ENCODE measurements at regions not wholly inside any gene's neighbourhood (a gene's known extent, or its start where the extent isn't known, plus 50 kb on each side); places are given as distances from the start of the nearest gene placed in this dataset.

DNA sequence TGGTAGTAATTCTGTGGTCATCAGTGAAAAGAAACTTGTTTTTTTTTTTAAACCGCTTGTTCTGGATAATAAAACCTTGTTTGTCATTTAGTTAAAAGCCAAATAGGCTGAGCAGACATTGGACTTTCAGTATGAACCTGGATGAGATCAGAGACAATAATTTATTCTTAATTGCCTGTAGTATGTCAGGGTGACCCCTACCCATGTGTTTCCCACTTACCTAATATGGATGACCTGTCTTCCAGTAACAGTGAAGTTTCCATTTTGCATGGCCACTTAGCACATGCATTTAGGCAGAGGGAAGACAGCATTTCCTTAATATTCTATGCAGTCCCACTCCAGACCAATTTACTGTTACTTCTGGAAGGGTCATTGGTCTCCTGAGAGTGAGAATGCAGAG, 87.6 kb upstream of the CFAP20DC start:
- Histone ChIP-seq H3K4me3 (ENCODE audit: insufficient read length, low read depth) (no peak overlapping the region), H3K4me1 (ENCODE audit: insufficient read depth, insufficient read length) (no peaks in the 10 kb centered on the region), H3K27me3 (ENCODE audit: insufficient read depth, insufficient read length) (no peaks in the 10 kb centered on the region), H3K36me3 (ENCODE audit: insufficient read depth, insufficient read length, low read length) (no peaks in the 10 kb centered on the region), H3K9ac (ENCODE audit: insufficient read length, low read depth) (no peak overlapping the region), H3K9me3 (ENCODE audit: insufficient read depth, low read length) (no peaks in the 10 kb centered on the region)
- no peak for TF ChIP-seq ZNF274 (IDR thresholded peaks at IDR 0.05; ENCODE audit: low read depth, low read length)
- TF ChIP-seq SUZ12 (IDR thresholded peaks at IDR 0.05; ENCODE audit: extremely low read depth, insufficient read depth, insufficient read length): no peak
- no peak for TF ChIP-seq YY1 (IDR thresholded peaks at IDR 0.05; ENCODE audit: insufficient read depth, insufficient read length)
- DNase-seq (ENCODE audit: low read depth, low spot score): no peak

DNA sequence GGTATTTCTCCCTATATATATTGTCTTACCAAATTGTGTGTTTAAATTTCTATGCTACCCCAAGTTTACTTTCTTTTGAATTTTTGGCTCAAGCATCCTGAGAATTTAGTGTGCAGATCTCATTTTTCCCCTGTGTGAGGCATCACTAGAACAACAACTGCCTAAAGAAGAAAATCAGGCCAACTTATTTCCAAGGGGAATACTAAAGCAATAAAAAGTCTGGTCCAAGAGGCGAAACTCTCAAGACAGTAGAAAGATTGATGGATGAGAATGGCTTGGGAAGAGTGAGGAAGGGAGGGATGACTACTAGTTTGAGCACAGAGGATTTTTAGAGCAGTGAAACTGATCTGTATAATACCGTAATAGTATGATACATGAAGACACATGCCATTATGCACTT, 86.3 kb upstream of the CFAP20DC start:
- no peaks in the 10 kb centered on the region for H3K9me3 ChIP-seq (ENCODE audit: insufficient read depth, low read length)
- no peaks in the 10 kb centered on the region for H3K36me3 ChIP-seq (ENCODE audit: insufficient read depth, insufficient read length, low read length)
- H3K4me1 ChIP-seq (ENCODE audit: insufficient read depth, insufficient read length): no peaks in the 10 kb centered on the region
- no peak for TF ChIP-seq SUZ12 (IDR thresholded peaks at IDR 0.05; ENCODE audit: extremely low read depth, insufficient read depth, insufficient read length)
- TF ChIP-seq YY1 (IDR thresholded peaks at IDR 0.05; ENCODE audit: insufficient read depth, insufficient read length): no peak
- TF ChIP-seq ZNF274 (IDR thresholded peaks at IDR 0.05; ENCODE audit: low read depth, low read length): no peak
- no peaks in the 10 kb centered on the region for H3K27me3 ChIP-seq (ENCODE audit: insufficient read depth, insufficient read length)
- DNase-seq (ENCODE audit: low read depth, low spot score): no peak
- H3K9ac ChIP-seq (ENCODE audit: insufficient read length, low read depth): no peak overlapping the region
- H3K4me3 ChIP-seq (ENCODE audit: insufficient read length, low read depth): no peak overlapping the region

DNA sequence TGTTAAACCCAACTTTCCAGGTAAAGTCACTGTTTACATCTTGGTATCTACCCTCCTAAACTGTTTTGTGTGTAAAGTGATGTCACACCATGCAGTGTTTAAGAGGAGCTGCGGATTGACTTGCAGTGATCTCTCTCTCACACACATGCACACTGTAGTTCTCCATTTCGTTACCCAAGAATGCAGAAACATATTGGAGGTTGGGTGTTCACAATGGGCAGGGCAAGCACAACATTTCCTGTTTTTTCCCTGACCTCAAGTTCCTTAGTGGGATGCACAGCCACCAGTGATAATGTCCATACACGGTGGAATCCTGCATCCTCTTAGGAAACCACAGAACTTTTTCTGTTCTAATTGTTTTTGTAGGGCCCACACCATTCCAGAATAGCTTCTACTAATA, 85.3 kb upstream of the CFAP20DC start:
- Histone ChIP-seq H3K9me3 (ENCODE audit: insufficient read depth, low read length) (no peaks in the 10 kb centered on the region), H3K27me3 (ENCODE audit: insufficient read depth, insufficient read length) (no peaks in the 10 kb centered on the region), H3K4me3 (ENCODE audit: insufficient read length, low read depth) (no peak overlapping the region), H3K36me3 (ENCODE audit: insufficient read depth, insufficient read length, low read length) (no peaks in the 10 kb centered on the region), H3K4me1 (ENCODE audit: insufficient read depth, insufficient read length) (no peaks in the 10 kb centered on the region), H3K9ac (ENCODE audit: insufficient read length, low read depth) (no peak overlapping the region)
- no peak for DNase-seq (ENCODE audit: low read depth, low spot score)
- TF ChIP-seq YY1 (IDR thresholded peaks at IDR 0.05; ENCODE audit: insufficient read depth, insufficient read length) (no peak), ZNF274 (IDR thresholded peaks at IDR 0.05; ENCODE audit: low read depth, low read length) (no peak), SUZ12 (IDR thresholded peaks at IDR 0.05; ENCODE audit: extremely low read depth, insufficient read depth, insufficient read length) (no peak)

- Histone ChIP-seq H3K9me3 (ENCODE audit: insufficient read depth, low read length) (no peaks in the 10 kb centered on the region), H3K27me3 (ENCODE audit: insufficient read depth, insufficient read length) (no peaks in the 10 kb centered on the region), H3K4me1 (ENCODE audit: insufficient read depth, insufficient read length) (no peaks in the 10 kb centered on the region), H3K36me3 (ENCODE audit: insufficient read depth, insufficient read length, low read length) (no peaks in the 10 kb centered on the region), H3K9ac (ENCODE audit: insufficient read length, low read depth) (no peak overlapping the region), H3K4me3 (ENCODE audit: insufficient read length, low read depth) (no peak overlapping the region)
- TF ChIP-seq SUZ12 (IDR thresholded peaks at IDR 0.05; ENCODE audit: extremely low read depth, insufficient read depth, insufficient read length): no peak
- TF ChIP-seq YY1 (IDR thresholded peaks at IDR 0.05; ENCODE audit: insufficient read depth, insufficient read length): no peak
- no peak for TF ChIP-seq ZNF274 (IDR thresholded peaks at IDR 0.05; ENCODE audit: low read depth, low read length)
- DNase-seq (ENCODE audit: low read depth, low spot score): no peak
Observed at GRCh38 chr3:59133311-59133710, 83.5 kb upstream of the CFAP20DC start.

- no peak overlapping the region for H3K4me3 ChIP-seq (ENCODE audit: insufficient read length, low read depth)
- H3K9me3 ChIP-seq (ENCODE audit: insufficient read depth, low read length): no peaks in the 10 kb centered on the region
- no peak for DNase-seq (ENCODE audit: low read depth, low spot score)
- H3K36me3 ChIP-seq (ENCODE audit: insufficient read depth, insufficient read length, low read length): no peaks in the 10 kb centered on the region
- TF ChIP-seq SUZ12 (IDR thresholded peaks at IDR 0.05; ENCODE audit: extremely low read depth, insufficient read depth, insufficient read length): no peak
- TF ChIP-seq YY1 (IDR thresholded peaks at IDR 0.05; ENCODE audit: insufficient read depth, insufficient read length): no peak
- no peak for TF ChIP-seq ZNF274 (IDR thresholded peaks at IDR 0.05; ENCODE audit: low read depth, low read length)
- H3K27me3 ChIP-seq (ENCODE audit: insufficient read depth, insufficient read length): no peaks in the 10 kb centered on the region
- H3K4me1 ChIP-seq (ENCODE audit: insufficient read depth, insufficient read length): no peaks in the 10 kb centered on the region
- H3K9ac ChIP-seq (ENCODE audit: insufficient read length, low read depth): no peak overlapping the region
Observed at GRCh38 chr3:59131016-59131766, 81.4 kb upstream of the CFAP20DC start.

DNA sequence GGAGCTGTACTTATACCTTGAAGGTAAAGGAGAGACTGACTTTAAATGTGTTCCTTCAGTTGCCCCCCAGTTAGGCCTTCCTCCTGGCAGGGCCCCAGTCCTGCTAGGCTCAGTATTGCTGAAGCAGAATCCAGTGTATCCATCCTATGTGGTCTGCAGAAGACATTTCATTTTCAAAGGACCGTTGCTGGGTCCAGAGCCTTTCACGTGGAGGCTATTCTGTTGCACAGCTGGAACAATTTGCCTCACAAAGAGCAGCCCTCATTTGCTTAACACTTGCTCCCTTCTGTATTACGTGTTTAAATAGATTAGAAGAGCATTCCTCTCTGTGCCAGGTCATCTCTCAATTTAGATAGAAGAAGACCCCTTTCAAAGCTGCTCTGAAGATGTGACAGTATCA, 78.9 kb upstream of the CFAP20DC start:
- H3K27me3 ChIP-seq (ENCODE audit: insufficient read depth, insufficient read length): no peaks in the 10 kb centered on the region
- no peaks in the 10 kb centered on the region for H3K36me3 ChIP-seq (ENCODE audit: insufficient read depth, insufficient read length, low read length)
- no peaks in the 10 kb centered on the region for H3K9me3 ChIP-seq (ENCODE audit: insufficient read depth, low read length)
- peak overlapping the region; percentile 22 for H3K9ac ChIP-seq (ENCODE audit: insufficient read length, low read depth)
- no peak for TF ChIP-seq ZNF274 (IDR thresholded peaks at IDR 0.05; ENCODE audit: low read depth, low read length)
- no peak for TF ChIP-seq SUZ12 (IDR thresholded peaks at IDR 0.05; ENCODE audit: extremely low read depth, insufficient read depth, insufficient read length)
- no peak for TF ChIP-seq YY1 (IDR thresholded peaks at IDR 0.05; ENCODE audit: insufficient read depth, insufficient read length)
- H3K4me3 ChIP-seq (ENCODE audit: insufficient read length, low read depth): no peak overlapping the region
- DNase-seq (ENCODE audit: low read depth, low spot score): peak; percentile 95
- no peaks in the 10 kb centered on the region for H3K4me1 ChIP-seq (ENCODE audit: insufficient read depth, insufficient read length)

DNA sequence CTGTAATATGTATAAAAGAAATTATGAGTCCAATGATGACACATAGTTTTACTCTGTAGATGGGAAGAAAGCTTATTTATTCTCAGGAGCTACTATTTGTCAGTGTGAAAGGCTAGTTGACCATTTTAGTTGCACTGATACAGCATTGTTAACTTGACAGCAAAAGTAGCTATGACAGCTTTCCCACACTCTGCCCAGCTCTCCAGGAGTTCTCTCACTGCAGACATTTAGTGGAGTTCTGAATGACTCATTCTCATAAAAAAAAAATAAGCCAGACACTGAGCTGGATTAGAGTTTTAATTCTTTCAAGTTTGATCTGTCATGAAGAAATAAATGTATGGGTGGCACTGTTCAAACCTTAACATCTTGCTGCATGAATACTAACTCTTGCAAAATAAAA, 77.2 kb upstream of the CFAP20DC start:
- Histone ChIP-seq H3K9me3 (ENCODE audit: insufficient read depth, low read length) (no peaks in the 10 kb centered on the region), H3K36me3 (ENCODE audit: insufficient read depth, insufficient read length, low read length) (no peaks in the 10 kb centered on the region), H3K4me1 (ENCODE audit: insufficient read depth, insufficient read length) (no peaks in the 10 kb centered on the region), H3K27me3 (ENCODE audit: insufficient read depth, insufficient read length) (no peaks in the 10 kb centered on the region), H3K4me3 (ENCODE audit: insufficient read length, low read depth) (no peak overlapping the region), H3K9ac (ENCODE audit: insufficient read length, low read depth) (no peak overlapping the region)
- no peak for DNase-seq (ENCODE audit: low read depth, low spot score)
- TF ChIP-seq SUZ12 (IDR thresholded peaks at IDR 0.05; ENCODE audit: extremely low read depth, insufficient read depth, insufficient read length) (no peak), YY1 (IDR thresholded peaks at IDR 0.05; ENCODE audit: insufficient read depth, insufficient read length) (no peak), ZNF274 (IDR thresholded peaks at IDR 0.05; ENCODE audit: low read depth, low read length) (no peak)
